HepG2 (cell line): ENCODE measurements at regions not wholly inside any gene's neighbourhood (a gene's known extent, or its start where the extent isn't known, plus 50 kb on each side); places are given as distances from the start of the nearest gene placed in this dataset.
A peak's percentile ranks its signal among the peaks of the same experiment; 100 is the strongest.

Source experiments
- AGO2 ChIP-seq: fragments of 200-400 bp; formaldehyde crosslinking; optimal IDR thresholded peaks from 2 replicates; pipeline ENCODE3; 2017; ENCODE audit warnings: mild to moderate bottlenecking, low read depth, low read length, moderate library complexity
- EZH2 ChIP-seq: conservative IDR thresholded peaks from 2 replicates; pipeline ENCODE4 v1.6.1; 2012; ENCODE audit warnings: mild to moderate bottlenecking, low read depth, low read length, moderate library complexity
- FOSL2 ChIP-seq: sonication (generic); formaldehyde crosslinking; IDR thresholded peaks from 2 replicates; pipeline ENCODE4 v1.4.0; 2020; ENCODE audit warnings: missing genetic modification reagents
- NBN ChIP-seq: fragments of 450-650 bp; conservative IDR thresholded peaks from 2 replicates; pipeline ENCODE4 v1.6.1; 2017
- PRPF4 ChIP-seq: fragments of 200-400 bp; formaldehyde crosslinking; IDR thresholded peaks from 2 replicates; pipeline ENCODE4 v1.6.1; 2016; ENCODE audit warnings: low read length, low read depth; ENCODE audit not compliant: poor library complexity, severe bottlenecking
- TEAD2 ChIP-seq: sonication (generic); formaldehyde crosslinking; IDR thresholded peaks from 2 replicates; pipeline ENCODE4 v1.9.0; 2021; ENCODE audit warnings: missing genetic modification reagents
- ZBTB3 ChIP-seq: sonication (generic); formaldehyde crosslinking; IDR thresholded peaks from 2 replicates; pipeline ENCODE4 v1.4.0; 2020; ENCODE audit warnings: low read depth, mild to moderate bottlenecking, moderate library complexity, missing genetic modification reagents, borderline replicate concordance
- ZNF260 ChIP-seq: sonication (generic); formaldehyde crosslinking; IDR thresholded peaks from 2 replicates; pipeline ENCODE4 v1.4.0; 2020; ENCODE audit warnings: missing genetic modification reagents, low read depth, mild to moderate bottlenecking, borderline replicate concordance
- ZNF549 ChIP-seq: sonication (generic); formaldehyde crosslinking; IDR thresholded peaks from 2 replicates; pipeline ENCODE4 v1.5.0; 2020; ENCODE audit warnings: missing genetic modification reagents
- ZNF749 ChIP-seq: sonication (generic); formaldehyde crosslinking; IDR thresholded peaks from 2 replicates; pipeline ENCODE4 v1.8.0; 2022; ENCODE audit warnings: mild to moderate bottlenecking, missing genetic modification reagents, moderate library complexity, borderline replicate concordance
- ZSCAN20 ChIP-seq: sonication (generic); formaldehyde crosslinking; IDR thresholded peaks from 2 replicates; pipeline ENCODE4 v1.4.0; 2020; ENCODE audit warnings: missing genetic modification reagents, mild to moderate bottlenecking, borderline replicate concordance
- TF ChIP-seq, protein P1 (sequence below): sonication (generic); formaldehyde crosslinking; IDR thresholded peaks from 2 replicates; pipeline ENCODE4 v1.8.0; 2022; ENCODE audit warnings: mild to moderate bottlenecking, missing genetic modification reagents; ENCODE audit not compliant: insufficient replicate concordance
- TF ChIP-seq, protein P2 (sequence below): sonication (generic); formaldehyde crosslinking; IDR thresholded peaks from 2 replicates; pipeline ENCODE4 v1.8.0; 2022; ENCODE audit warnings: low read depth, missing genetic modification reagents
- TF ChIP-seq, protein P3 (sequence below): sonication (generic); formaldehyde crosslinking; IDR thresholded peaks from 2 replicates; pipeline ENCODE4 v1.4.0; 2020; ENCODE audit warnings: mild to moderate bottlenecking, low read depth, missing genetic modification reagents
- TF ChIP-seq, protein P4 (sequence below): sonication (generic); formaldehyde crosslinking; IDR thresholded peaks from 2 replicates; pipeline ENCODE4 v1.4.0; 2020; ENCODE audit warnings: missing genetic modification reagents
- TF ChIP-seq, protein P5 (sequence below): IDR thresholded peaks from 2 replicates; pipeline ENCODE4 v1.6.1; 2016; ENCODE audit warnings: low read depth

DNA sequence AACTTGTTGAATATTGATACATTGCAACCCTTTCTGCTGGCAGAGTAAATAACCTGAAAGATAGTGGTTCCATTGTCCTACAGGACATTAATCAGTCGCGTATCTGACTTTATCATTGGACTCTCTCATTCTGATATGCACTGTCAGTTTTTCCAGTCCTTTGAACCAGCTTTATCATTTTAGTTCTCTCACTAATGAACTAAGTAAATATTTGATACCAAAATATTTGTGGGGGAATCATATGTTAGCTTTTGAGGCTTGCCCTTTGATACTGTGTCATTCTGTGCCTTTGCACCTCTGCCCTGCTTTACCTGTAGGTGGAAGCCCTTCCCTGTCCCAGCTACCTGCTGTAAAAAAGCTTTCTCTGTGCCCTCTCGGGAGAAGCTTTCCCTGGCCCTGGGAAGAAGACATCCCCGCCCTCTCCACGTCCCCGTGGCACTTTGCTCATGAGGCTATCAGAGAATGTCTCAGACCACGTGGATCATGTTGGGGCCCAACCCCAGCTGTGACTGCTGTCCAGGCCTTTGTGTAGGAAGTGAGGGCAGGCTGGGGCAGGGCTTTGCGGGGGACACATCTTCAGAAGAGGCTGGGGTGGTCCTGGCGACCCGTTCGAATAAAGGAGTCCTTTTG lies 117.8 kb upstream of the NXT1 start (continued):
- TF ChIP-seq, protein P1, sequence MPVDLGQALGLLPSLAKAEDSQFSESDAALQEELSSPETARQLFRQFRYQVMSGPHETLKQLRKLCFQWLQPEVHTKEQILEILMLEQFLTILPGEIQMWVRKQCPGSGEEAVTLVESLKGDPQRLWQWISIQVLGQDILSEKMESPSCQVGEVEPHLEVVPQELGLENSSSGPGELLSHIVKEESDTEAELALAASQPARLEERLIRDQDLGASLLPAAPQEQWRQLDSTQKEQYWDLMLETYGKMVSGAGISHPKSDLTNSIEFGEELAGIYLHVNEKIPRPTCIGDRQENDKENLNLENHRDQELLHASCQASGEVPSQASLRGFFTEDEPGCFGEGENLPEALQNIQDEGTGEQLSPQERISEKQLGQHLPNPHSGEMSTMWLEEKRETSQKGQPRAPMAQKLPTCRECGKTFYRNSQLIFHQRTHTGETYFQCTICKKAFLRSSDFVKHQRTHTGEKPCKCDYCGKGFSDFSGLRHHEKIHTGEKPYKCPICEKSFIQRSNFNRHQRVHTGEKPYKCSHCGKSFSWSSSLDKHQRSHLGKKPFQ (CRISPR knock-in tag) = peak; percentile 22
- no peak for TF ChIP-seq PRPF4
- TF ChIP-seq EZH2 = no peak
- TF ChIP-seq, protein P2, sequence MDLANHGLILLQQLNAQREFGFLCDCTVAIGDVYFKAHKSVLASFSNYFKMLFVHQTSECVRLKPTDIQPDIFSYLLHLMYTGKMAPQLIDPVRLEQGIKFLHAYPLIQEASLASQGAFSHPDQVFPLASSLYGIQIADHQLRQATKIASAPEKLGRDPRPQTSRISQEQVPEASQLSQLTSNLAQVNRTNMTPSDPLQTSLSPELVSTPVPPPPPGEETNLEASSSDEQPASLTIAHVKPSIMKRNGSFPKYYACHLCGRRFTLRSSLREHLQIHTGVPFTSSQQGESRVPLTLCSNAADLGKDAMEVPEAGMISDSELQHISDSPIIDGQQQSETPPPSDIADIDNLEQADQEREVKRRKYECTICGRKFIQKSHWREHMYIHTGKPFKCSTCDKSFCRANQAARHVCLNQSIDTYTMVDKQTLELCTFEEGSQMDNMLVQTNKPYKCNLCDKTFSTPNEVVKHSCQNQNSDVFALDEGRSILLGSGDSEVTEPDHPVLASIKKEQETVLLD (CRISPR knock-in tag) = no peak
- peak; percentile 21; the same call in 1 of the 2 replicates for TF ChIP-seq FOSL2 (CRISPR knock-in tag)
- TF ChIP-seq AGO2 = no peak
- no peak for TF ChIP-seq ZBTB3 (CRISPR knock-in tag)
- TF ChIP-seq, protein P3, sequence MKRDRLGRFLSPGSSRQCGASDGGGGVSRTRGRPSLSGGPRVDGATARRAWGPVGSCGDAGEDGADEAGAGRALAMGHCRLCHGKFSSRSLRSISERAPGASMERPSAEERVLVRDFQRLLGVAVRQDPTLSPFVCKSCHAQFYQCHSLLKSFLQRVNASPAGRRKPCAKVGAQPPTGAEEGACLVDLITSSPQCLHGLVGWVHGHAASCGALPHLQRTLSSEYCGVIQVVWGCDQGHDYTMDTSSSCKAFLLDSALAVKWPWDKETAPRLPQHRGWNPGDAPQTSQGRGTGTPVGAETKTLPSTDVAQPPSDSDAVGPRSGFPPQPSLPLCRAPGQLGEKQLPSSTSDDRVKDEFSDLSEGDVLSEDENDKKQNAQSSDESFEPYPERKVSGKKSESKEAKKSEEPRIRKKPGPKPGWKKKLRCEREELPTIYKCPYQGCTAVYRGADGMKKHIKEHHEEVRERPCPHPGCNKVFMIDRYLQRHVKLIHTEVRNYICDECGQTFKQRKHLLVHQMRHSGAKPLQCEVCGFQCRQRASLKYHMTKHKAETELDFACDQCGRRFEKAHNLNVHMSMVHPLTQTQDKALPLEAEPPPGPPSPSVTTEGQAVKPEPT = no peak
- no peak for TF ChIP-seq ZNF549 (CRISPR knock-in tag)
- no peak for TF ChIP-seq ZSCAN20 (CRISPR knock-in tag)
- no peak for TF ChIP-seq NBN
- no peak for TF ChIP-seq ZNF749 (CRISPR knock-in tag)
- TF ChIP-seq, protein P4, sequence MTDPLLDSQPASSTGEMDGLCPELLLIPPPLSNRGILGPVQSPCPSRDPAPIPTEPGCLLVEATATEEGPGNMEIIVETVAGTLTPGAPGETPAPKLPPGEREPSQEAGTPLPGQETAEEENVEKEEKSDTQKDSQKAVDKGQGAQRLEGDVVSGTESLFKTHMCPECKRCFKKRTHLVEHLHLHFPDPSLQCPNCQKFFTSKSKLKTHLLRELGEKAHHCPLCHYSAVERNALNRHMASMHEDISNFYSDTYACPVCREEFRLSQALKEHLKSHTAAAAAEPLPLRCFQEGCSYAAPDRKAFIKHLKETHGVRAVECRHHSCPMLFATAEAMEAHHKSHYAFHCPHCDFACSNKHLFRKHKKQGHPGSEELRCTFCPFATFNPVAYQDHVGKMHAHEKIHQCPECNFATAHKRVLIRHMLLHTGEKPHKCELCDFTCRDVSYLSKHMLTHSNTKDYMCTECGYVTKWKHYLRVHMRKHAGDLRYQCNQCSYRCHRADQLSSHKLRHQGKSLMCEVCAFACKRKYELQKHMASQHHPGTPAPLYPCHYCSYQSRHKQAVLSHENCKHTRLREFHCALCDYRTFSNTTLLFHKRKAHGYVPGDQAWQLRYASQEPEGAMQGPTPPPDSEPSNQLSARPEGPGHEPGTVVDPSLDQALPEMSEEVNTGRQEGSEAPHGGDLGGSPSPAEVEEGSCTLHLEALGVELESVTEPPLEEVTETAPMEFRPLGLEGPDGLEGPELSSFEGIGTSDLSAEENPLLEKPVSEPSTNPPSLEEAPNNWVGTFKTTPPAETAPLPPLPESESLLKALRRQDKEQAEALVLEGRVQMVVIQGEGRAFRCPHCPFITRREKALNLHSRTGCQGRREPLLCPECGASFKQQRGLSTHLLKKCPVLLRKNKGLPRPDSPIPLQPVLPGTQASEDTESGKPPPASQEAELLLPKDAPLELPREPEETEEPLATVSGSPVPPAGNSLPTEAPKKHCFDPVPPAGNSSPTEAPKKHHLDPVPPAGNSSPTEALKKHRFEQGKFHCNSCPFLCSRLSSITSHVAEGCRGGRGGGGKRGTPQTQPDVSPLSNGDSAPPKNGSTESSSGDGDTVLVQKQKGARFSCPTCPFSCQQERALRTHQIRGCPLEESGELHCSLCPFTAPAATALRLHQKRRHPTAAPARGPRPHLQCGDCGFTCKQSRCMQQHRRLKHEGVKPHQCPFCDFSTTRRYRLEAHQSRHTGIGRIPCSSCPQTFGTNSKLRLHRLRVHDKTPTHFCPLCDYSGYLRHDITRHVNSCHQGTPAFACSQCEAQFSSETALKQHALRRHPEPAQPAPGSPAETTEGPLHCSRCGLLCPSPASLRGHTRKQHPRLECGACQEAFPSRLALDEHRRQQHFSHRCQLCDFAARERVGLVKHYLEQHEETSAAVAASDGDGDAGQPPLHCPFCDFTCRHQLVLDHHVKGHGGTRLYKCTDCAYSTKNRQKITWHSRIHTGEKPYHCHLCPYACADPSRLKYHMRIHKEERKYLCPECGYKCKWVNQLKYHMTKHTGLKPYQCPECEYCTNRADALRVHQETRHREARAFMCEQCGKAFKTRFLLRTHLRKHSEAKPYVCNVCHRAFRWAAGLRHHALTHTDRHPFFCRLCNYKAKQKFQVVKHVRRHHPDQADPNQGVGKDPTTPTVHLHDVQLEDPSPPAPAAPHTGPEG = no peak
- TF ChIP-seq, protein P5, sequence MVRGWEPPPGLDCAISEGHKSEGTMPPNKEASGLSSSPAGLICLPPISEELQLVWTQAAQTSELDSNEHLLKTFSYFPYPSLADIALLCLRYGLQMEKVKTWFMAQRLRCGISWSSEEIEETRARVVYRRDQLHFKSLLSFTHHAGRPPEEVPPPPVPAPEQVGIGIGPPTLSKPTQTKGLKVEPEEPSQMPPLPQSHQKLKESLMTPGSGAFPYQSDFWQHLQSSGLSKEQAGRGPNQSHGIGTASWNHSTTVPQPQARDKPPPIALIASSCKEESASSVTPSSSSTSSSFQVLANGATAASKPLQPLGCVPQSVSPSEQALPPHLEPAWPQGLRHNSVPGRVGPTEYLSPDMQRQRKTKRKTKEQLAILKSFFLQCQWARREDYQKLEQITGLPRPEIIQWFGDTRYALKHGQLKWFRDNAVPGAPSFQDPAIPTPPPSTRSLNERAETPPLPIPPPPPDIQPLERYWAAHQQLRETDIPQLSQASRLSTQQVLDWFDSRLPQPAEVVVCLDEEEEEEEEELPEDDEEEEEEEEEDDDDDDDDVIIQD = no peak
- no peak for TF ChIP-seq ZNF260 (CRISPR knock-in tag)
- TF ChIP-seq TEAD2 (CRISPR knock-in tag) = no peak
